Neural cell (in vitro differentiated cells): ENCODE measurements at regions not wholly inside any gene's neighbourhood (a gene's known extent, or its start where the extent isn't known, plus 50 kb on each side); places are given as distances from the start of the nearest gene placed in this dataset.

Source experiments
- H2AFZ ChIP-seq: fragments of 200-600, 300-800 bp; sonication (generic), shearing (Covaris generic); 2 replicates; pipeline ENCODE4 v1.6.0; 2014; ENCODE audit warnings: low read depth, mild to moderate bottlenecking, antibody characterized with exemption, low read length, moderate library complexity
- H3F3A ChIP-seq: fragments of 200-600 bp; shearing (Covaris generic); 2 replicates; pipeline ENCODE4 v1.6.1; 2016; ENCODE audit warnings: mild to moderate bottlenecking, moderate library complexity, mixed read lengths, antibody characterized with exemption, low read length; ENCODE audit not compliant: insufficient read depth, poor library complexity, severe bottlenecking
- H3K27ac ChIP-seq: fragments of 200-600, 300-800 bp; sonication (generic), shearing (Covaris generic); 2 replicates; pipeline ENCODE4 v1.5.1; 2014; ENCODE audit warnings: mild to moderate bottlenecking, low read length, moderate library complexity
- H3K27me3 ChIP-seq: fragments of 300-800, 200-600 bp; sonication (generic), shearing (Covaris generic); 2 replicates; pipeline ENCODE4 v1.6.0; 2014; ENCODE audit warnings: mild to moderate bottlenecking, low read depth, low read length, moderate library complexity; ENCODE audit not compliant: insufficient read depth
- H3K36me3 ChIP-seq: fragments of 300-800, 200-600 bp; sonication (generic), shearing (Covaris generic); 2 replicates; pipeline ENCODE4 v1.5.1; 2014; ENCODE audit warnings: mild to moderate bottlenecking, antibody characterized with exemption, low read length, moderate library complexity; ENCODE audit not compliant: insufficient read depth
- H3K4me2 ChIP-seq: fragments of 300-800, 200-600 bp; sonication (generic), shearing (Covaris generic); 2 replicates; pipeline ENCODE4 v1.6.0; 2014; ENCODE audit warnings: mild to moderate bottlenecking, low read length
- H3K4me3 ChIP-seq: fragments of 300-800, 200-600 bp; sonication (generic), shearing (Covaris generic); 2 replicates; pipeline ENCODE4 v1.5.1; 2014; ENCODE audit warnings: mild to moderate bottlenecking, low read length, moderate library complexity
- H3K79me2 ChIP-seq: fragments of 200-600 bp; shearing (Covaris generic); replicated peaks from 2 replicates; pipeline ENCODE4 v1.6.0; 2014; ENCODE audit warnings: mild to moderate bottlenecking, low read length, moderate library complexity; ENCODE audit not compliant: insufficient read depth
- H3K9ac ChIP-seq: fragments of 300-800, 200-600 bp; sonication (generic), shearing (Covaris generic); 2 replicates; pipeline ENCODE4 v1.6.1; 2016; ENCODE audit warnings: mild to moderate bottlenecking, low read length, mixed read lengths
- H3K9me2 ChIP-seq: fragments of 200-600 bp; shearing (Covaris generic); 2 replicates; pipeline ENCODE4 v1.6.1; 2016; ENCODE audit warnings: mild to moderate bottlenecking, low read length, mixed read lengths; ENCODE audit not compliant: insufficient read depth
- H3K9me3 ChIP-seq: fragments of 200-600, 300-800 bp; sonication (generic), shearing (Covaris generic); 2 replicates; pipeline ENCODE4 v1.6.1; 2016; ENCODE audit warnings: mild to moderate bottlenecking, mixed run types, low read length, moderate library complexity, mixed read lengths
- H4K20me1 ChIP-seq: fragments of 200-600 bp; shearing (Covaris generic); 2 replicates; pipeline ENCODE4 v1.6.1; 2016; ENCODE audit warnings: mild to moderate bottlenecking, mixed run types; ENCODE audit not compliant: insufficient read depth
- CTCF ChIP-seq: fragments of 450-650 bp; IDR thresholded peaks from 2 replicates; pipeline ENCODE4 v1.5.1; 2014; ENCODE audit warnings: antibody characterized with exemption, mild to moderate bottlenecking, moderate library complexity; ENCODE audit not compliant: poor library complexity, severe bottlenecking
- EP300 ChIP-seq: fragments of 450-650 bp; conservative IDR thresholded peaks from 2 replicates; pipeline ENCODE4 v1.6.1; 2014; ENCODE audit warnings: antibody characterized with exemption, mild to moderate bottlenecking, moderate library complexity; ENCODE audit not compliant: poor library complexity, severe bottlenecking
- EZH2 ChIP-seq: fragments of 200-600, 300-800 bp; shearing (Covaris generic), sonication (generic); IDR thresholded peaks from 2 replicates; pipeline ENCODE4 v1.6.1; 2014; ENCODE audit warnings: antibody characterized with exemption, low read length, borderline replicate concordance, mild to moderate bottlenecking; ENCODE audit not compliant: insufficient read depth, poor library complexity, severe bottlenecking
- MXI1 ChIP-seq: fragments of 450-650 bp; conservative IDR thresholded peaks from 2 replicates; pipeline ENCODE4 v1.6.1; 2014; ENCODE audit warnings: antibody characterized with exemption, mild to moderate bottlenecking; ENCODE audit not compliant: poor library complexity, severe bottlenecking
- POLR2AphosphoS5 ChIP-seq: IDR thresholded peaks from 2 replicates; pipeline ENCODE4 v1.6.1; 2012
- RAD21 ChIP-seq: fragments of 450-650 bp; conservative IDR thresholded peaks from 2 replicates; pipeline ENCODE4 v1.6.1; 2014; ENCODE audit warnings: antibody characterized with exemption, mild to moderate bottlenecking, moderate library complexity
- REST ChIP-seq: IDR thresholded peaks from 2 replicates; pipeline ENCODE4 v1.6.1; 2012; ENCODE audit warnings: borderline replicate concordance
- SMC3 ChIP-seq: fragments of 450-650 bp; conservative IDR thresholded peaks from 2 replicates; pipeline ENCODE4 v1.6.1; 2014; ENCODE audit warnings: antibody characterized with exemption, mild to moderate bottlenecking, moderate library complexity; ENCODE audit not compliant: poor library complexity
- TAF1 ChIP-seq: IDR thresholded peaks from 2 replicates; pipeline ENCODE4 v1.6.1; 2012; ENCODE audit warnings: low read depth

GRCh38 chr18:47752796-47753645 is 177.4 kb downstream of the SMAD2 start:
- Histone ChIP-seq H3K9ac (no peak overlapping the region), H3K36me3 (no peaks in the 10 kb centered on the region), H2AFZ (no peak overlapping the region), H4K20me1 (no peaks in the 10 kb centered on the region), H3K9me2 (no peaks in the 10 kb centered on the region), H3K4me3 (no peak overlapping the region), H3K79me2 (no peaks in the 10 kb centered on the region), H3K4me2 (no peak overlapping the region), H3K27ac (no peak overlapping the region), H3K9me3 (no peaks in the 10 kb centered on the region), H3F3A (no peaks in the 10 kb centered on the region), H3K27me3 (no peaks in the 10 kb centered on the region)
- TF ChIP-seq POLR2AphosphoS5 (no peak), SMC3 (no peak), CTCF (no peak), RAD21 (no peak), EZH2 (no peak), REST (no peak), EP300 (no peak), TAF1 (no peak), MXI1 (no peak)

- no peak for TF ChIP-seq MXI1
- no peak for TF ChIP-seq TAF1
- no peak for TF ChIP-seq POLR2AphosphoS5
- no peak for TF ChIP-seq EP300
- TF ChIP-seq REST, result no peak
- TF ChIP-seq SMC3, result no peak
- no peak for TF ChIP-seq CTCF
- TF ChIP-seq EZH2, result no peak
- no peak for TF ChIP-seq RAD21
- Histone ChIP-seq H3K9me3 (no peaks in the 10 kb centered on the region), H3K9me2 (no peaks in the 10 kb centered on the region), H3K4me2 (no peak overlapping the region), H3K9ac (no peak overlapping the region), H3K36me3 (no peaks in the 10 kb centered on the region), H3K79me2 (no peaks in the 10 kb centered on the region), H3K27me3 (no peaks in the 10 kb centered on the region), H4K20me1 (no peaks in the 10 kb centered on the region), H3F3A (no peaks in the 10 kb centered on the region), H2AFZ (no peak overlapping the region), H3K27ac (no peak overlapping the region), H3K4me3 (no peak overlapping the region)
These were observed 179.5 kb downstream of the SMAD2 start for GRCh38 chr18:47750889-47751423.
